Neural cell (in vitro differentiated cells): ENCODE measurements at regions not wholly inside any gene's neighbourhood (a gene's known extent, or its start where the extent isn't known, plus 50 kb on each side); places are given as distances from the start of the nearest gene placed in this dataset.

Source experiments
- H2AFZ ChIP-seq: fragments of 200-600, 300-800 bp; sonication (generic), shearing (Covaris generic); 2 replicates; pipeline ENCODE4 v1.6.0; 2014; ENCODE audit warnings: low read depth, mild to moderate bottlenecking, antibody characterized with exemption, low read length, moderate library complexity
- H3F3A ChIP-seq: fragments of 200-600 bp; shearing (Covaris generic); 2 replicates; pipeline ENCODE4 v1.6.1; 2016; ENCODE audit warnings: mild to moderate bottlenecking, moderate library complexity, mixed read lengths, antibody characterized with exemption, low read length; ENCODE audit not compliant: insufficient read depth, poor library complexity, severe bottlenecking
- H3K27ac ChIP-seq: fragments of 200-600, 300-800 bp; sonication (generic), shearing (Covaris generic); 2 replicates; pipeline ENCODE4 v1.5.1; 2014; ENCODE audit warnings: mild to moderate bottlenecking, low read length, moderate library complexity
- H3K27me3 ChIP-seq: fragments of 300-800, 200-600 bp; sonication (generic), shearing (Covaris generic); 2 replicates; pipeline ENCODE4 v1.6.0; 2014; ENCODE audit warnings: mild to moderate bottlenecking, low read depth, low read length, moderate library complexity; ENCODE audit not compliant: insufficient read depth
- H3K36me3 ChIP-seq: fragments of 300-800, 200-600 bp; sonication (generic), shearing (Covaris generic); 2 replicates; pipeline ENCODE4 v1.5.1; 2014; ENCODE audit warnings: mild to moderate bottlenecking, antibody characterized with exemption, low read length, moderate library complexity; ENCODE audit not compliant: insufficient read depth
- H3K4me2 ChIP-seq: fragments of 300-800, 200-600 bp; sonication (generic), shearing (Covaris generic); 2 replicates; pipeline ENCODE4 v1.6.0; 2014; ENCODE audit warnings: mild to moderate bottlenecking, low read length
- H3K4me3 ChIP-seq: fragments of 300-800, 200-600 bp; sonication (generic), shearing (Covaris generic); 2 replicates; pipeline ENCODE4 v1.5.1; 2014; ENCODE audit warnings: mild to moderate bottlenecking, low read length, moderate library complexity
- H3K79me2 ChIP-seq: fragments of 200-600 bp; shearing (Covaris generic); replicated peaks from 2 replicates; pipeline ENCODE4 v1.6.0; 2014; ENCODE audit warnings: mild to moderate bottlenecking, low read length, moderate library complexity; ENCODE audit not compliant: insufficient read depth
- H3K9ac ChIP-seq: fragments of 300-800, 200-600 bp; sonication (generic), shearing (Covaris generic); 2 replicates; pipeline ENCODE4 v1.6.1; 2016; ENCODE audit warnings: mild to moderate bottlenecking, low read length, mixed read lengths
- H3K9me2 ChIP-seq: fragments of 200-600 bp; shearing (Covaris generic); 2 replicates; pipeline ENCODE4 v1.6.1; 2016; ENCODE audit warnings: mild to moderate bottlenecking, low read length, mixed read lengths; ENCODE audit not compliant: insufficient read depth
- H3K9me3 ChIP-seq: fragments of 200-600, 300-800 bp; sonication (generic), shearing (Covaris generic); 2 replicates; pipeline ENCODE4 v1.6.1; 2016; ENCODE audit warnings: mild to moderate bottlenecking, mixed run types, low read length, moderate library complexity, mixed read lengths
- H4K20me1 ChIP-seq: fragments of 200-600 bp; shearing (Covaris generic); 2 replicates; pipeline ENCODE4 v1.6.1; 2016; ENCODE audit warnings: mild to moderate bottlenecking, mixed run types; ENCODE audit not compliant: insufficient read depth
- EP300 ChIP-seq: fragments of 450-650 bp; conservative IDR thresholded peaks from 2 replicates; pipeline ENCODE4 v1.6.1; 2014; ENCODE audit warnings: antibody characterized with exemption, mild to moderate bottlenecking, moderate library complexity; ENCODE audit not compliant: poor library complexity, severe bottlenecking
- EZH2 ChIP-seq: fragments of 200-600, 300-800 bp; shearing (Covaris generic), sonication (generic); IDR thresholded peaks from 2 replicates; pipeline ENCODE4 v1.6.1; 2014; ENCODE audit warnings: antibody characterized with exemption, low read length, borderline replicate concordance, mild to moderate bottlenecking; ENCODE audit not compliant: insufficient read depth, poor library complexity, severe bottlenecking
- MXI1 ChIP-seq: fragments of 450-650 bp; conservative IDR thresholded peaks from 2 replicates; pipeline ENCODE4 v1.6.1; 2014; ENCODE audit warnings: antibody characterized with exemption, mild to moderate bottlenecking; ENCODE audit not compliant: poor library complexity, severe bottlenecking
- POLR2AphosphoS5 ChIP-seq: IDR thresholded peaks from 2 replicates; pipeline ENCODE4 v1.6.1; 2012
- RAD21 ChIP-seq: fragments of 450-650 bp; conservative IDR thresholded peaks from 2 replicates; pipeline ENCODE4 v1.6.1; 2014; ENCODE audit warnings: antibody characterized with exemption, mild to moderate bottlenecking, moderate library complexity
- REST ChIP-seq: IDR thresholded peaks from 2 replicates; pipeline ENCODE4 v1.6.1; 2012; ENCODE audit warnings: borderline replicate concordance
- SMC3 ChIP-seq: fragments of 450-650 bp; conservative IDR thresholded peaks from 2 replicates; pipeline ENCODE4 v1.6.1; 2014; ENCODE audit warnings: antibody characterized with exemption, mild to moderate bottlenecking, moderate library complexity; ENCODE audit not compliant: poor library complexity
- TAF1 ChIP-seq: IDR thresholded peaks from 2 replicates; pipeline ENCODE4 v1.6.1; 2012; ENCODE audit warnings: low read depth
- TF ChIP-seq, protein P1 (sequence below): fragments of 450-650 bp; IDR thresholded peaks from 2 replicates; pipeline ENCODE4 v1.5.1; 2014; ENCODE audit warnings: antibody characterized with exemption, mild to moderate bottlenecking, moderate library complexity; ENCODE audit not compliant: poor library complexity, severe bottlenecking

DNA sequence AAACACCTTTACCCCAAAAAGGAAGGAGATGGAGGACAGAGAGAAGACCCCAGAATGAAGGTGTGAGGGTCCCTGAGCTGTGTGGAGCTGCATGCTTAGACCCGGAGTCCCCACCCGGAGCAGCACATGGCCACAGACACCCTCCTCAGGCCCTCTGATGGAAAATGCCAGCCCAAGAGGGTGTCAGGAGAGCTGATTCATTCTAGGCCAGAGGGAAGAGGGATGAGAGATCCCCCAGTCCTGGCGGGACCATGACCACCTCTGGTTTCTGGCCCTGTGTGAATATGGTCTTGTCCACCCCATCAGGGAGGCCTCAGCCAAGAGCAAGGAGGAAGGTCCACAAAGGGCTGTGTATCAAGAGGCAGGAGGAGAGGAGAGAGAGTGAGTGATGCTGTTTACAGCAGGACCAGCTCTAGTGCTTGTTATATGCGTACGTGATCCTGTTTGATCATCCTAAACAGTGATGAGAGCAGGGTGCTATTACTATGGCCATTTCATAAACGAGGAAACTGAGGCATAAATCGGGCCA, 186.6 kb upstream of the HAAO start:
- Histone ChIP-seq H3K9ac (no peak overlapping the region), H3K9me2 (no peaks in the 10 kb centered on the region), H3K27ac (no peak overlapping the region), H2AFZ (no peak overlapping the region), H3K4me2 (no peak overlapping the region), H3K27me3 (no peaks in the 10 kb centered on the region), H4K20me1 (no peaks in the 10 kb centered on the region), H3F3A (no peaks in the 10 kb centered on the region), H3K4me3 (no peak overlapping the region), H3K36me3 (no peaks in the 10 kb centered on the region), H3K9me3 (no peaks in the 10 kb centered on the region), H3K79me2 (no peaks in the 10 kb centered on the region)
- no peak for TF ChIP-seq RAD21
- no peak for TF ChIP-seq MXI1
- no peak for TF ChIP-seq TAF1
- no peak for TF ChIP-seq SMC3
- TF ChIP-seq EZH2: no peak
- TF ChIP-seq REST: no peak
- no peak for TF ChIP-seq POLR2AphosphoS5
- no peak for TF ChIP-seq EP300
- TF ChIP-seq, protein P1, sequence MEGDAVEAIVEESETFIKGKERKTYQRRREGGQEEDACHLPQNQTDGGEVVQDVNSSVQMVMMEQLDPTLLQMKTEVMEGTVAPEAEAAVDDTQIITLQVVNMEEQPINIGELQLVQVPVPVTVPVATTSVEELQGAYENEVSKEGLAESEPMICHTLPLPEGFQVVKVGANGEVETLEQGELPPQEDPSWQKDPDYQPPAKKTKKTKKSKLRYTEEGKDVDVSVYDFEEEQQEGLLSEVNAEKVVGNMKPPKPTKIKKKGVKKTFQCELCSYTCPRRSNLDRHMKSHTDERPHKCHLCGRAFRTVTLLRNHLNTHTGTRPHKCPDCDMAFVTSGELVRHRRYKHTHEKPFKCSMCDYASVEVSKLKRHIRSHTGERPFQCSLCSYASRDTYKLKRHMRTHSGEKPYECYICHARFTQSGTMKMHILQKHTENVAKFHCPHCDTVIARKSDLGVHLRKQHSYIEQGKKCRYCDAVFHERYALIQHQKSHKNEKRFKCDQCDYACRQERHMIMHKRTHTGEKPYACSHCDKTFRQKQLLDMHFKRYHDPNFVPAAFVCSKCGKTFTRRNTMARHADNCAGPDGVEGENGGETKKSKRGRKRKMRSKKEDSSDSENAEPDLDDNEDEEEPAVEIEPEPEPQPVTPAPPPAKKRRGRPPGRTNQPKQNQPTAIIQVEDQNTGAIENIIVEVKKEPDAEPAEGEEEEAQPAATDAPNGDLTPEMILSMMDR: no peak

DNA sequence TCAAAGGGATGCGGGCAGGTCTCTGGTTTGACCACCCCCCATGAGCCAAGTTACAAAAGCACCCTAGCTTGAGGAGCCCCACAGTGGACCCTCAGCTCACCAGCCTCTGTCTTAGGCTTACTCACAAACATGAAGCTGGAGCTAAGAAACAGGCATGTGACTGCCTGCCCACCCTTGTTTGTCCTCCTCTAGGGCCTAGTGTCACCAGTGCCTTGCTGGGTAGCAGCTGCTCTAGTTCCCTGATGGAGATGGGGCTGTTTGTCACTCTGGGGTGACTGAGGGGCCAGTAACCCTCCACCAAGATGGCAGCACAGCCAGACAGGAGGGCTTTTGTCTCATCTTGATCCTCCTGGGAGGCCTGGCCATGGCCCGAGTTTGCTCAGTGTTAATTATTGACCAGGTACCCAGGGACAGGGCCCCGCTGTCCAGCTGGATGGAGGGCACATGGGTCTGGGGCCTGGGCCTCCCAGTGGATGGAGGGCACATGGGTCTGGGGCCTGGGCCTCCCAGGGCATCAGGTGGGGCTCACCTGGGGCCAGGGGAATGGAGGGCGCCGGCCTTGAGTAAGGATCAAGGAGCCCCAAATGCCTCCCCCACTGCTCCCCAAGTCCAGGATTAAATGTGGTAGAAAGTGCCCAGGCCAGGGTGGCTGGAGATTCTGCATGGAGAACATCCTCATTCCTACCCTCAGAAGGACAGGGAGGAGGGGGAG, 185.9 kb upstream of the HAAO start:
- no peak overlapping the region for H3K27ac ChIP-seq
- no peaks in the 10 kb centered on the region for H3K79me2 ChIP-seq
- H3K4me2 ChIP-seq: no peak overlapping the region
- no peaks in the 10 kb centered on the region for H3K36me3 ChIP-seq
- no peaks in the 10 kb centered on the region for H3K27me3 ChIP-seq
- no peaks in the 10 kb centered on the region for H4K20me1 ChIP-seq
- H3K9me2 ChIP-seq: no peaks in the 10 kb centered on the region
- H3F3A ChIP-seq: no peaks in the 10 kb centered on the region
- H3K9ac ChIP-seq: no peak overlapping the region
- no peaks in the 10 kb centered on the region for H3K9me3 ChIP-seq
- no peak overlapping the region for H2AFZ ChIP-seq
- no peak overlapping the region for H3K4me3 ChIP-seq
- TF ChIP-seq MXI1: no peak
- TF ChIP-seq, protein P1: no peak
- TF ChIP-seq SMC3: no peak
- no peak for TF ChIP-seq POLR2AphosphoS5
- TF ChIP-seq EP300: no peak
- TF ChIP-seq TAF1: no peak
- TF ChIP-seq REST: no peak
- no peak for TF ChIP-seq EZH2
- no peak for TF ChIP-seq RAD21
